Thyroid gland (tissue), 4 donors: ENCODE measurements at regions not wholly inside any gene's neighbourhood (a gene's known extent, or its start where the extent isn't known, plus 50 kb on each side); places are given as distances from the start of the nearest gene placed in this dataset.

Experiments
- POLR2A ChIP-seq, 2 donors: fragments of 450-650 bp; IDR thresholded peaks; one replicate each; pipeline ENCODE4 v1.6.1; 2017; ENCODE audit warnings: antibody characterized with exemption in 2 of 2, mild to moderate bottlenecking in 2 of 2, moderate library complexity in 1 of 2
- TF ChIP-seq, protein P1 (sequence below), 6 experiments: fragments of 200-600 bp in 3 of 6; fragments of 450-650 bp in 3 of 6; sonication (generic) in 3 of 6; IDR thresholded peaks; one replicate each; pipeline ENCODE4 v1.5.1; 2016 to 2019; ENCODE audit warnings: antibody characterized with exemption in 6 of 6, mild to moderate bottlenecking in 2 of 6, inconsistent platforms in 1 of 6, moderate library complexity in 1 of 6

DNA sequence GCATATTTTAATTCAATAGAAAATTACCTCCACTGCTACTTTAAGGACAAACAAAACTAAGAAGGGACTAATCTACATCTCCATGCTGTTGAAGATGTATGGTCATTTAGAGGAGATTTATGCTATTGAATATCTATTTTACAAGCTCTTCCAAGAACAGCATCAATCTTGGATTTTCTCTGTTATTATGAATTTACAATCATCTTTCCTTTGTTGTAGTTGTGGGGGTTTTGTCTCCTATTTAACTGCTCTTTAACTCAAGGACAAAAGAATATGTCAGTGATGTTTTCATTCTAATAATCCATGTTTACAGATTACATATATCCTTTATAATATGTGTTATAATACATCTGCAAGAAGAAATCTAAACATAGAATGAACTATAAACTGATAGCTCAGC lies 907.8 kb downstream of the ROBO2 start:
- TF ChIP-seq, protein P1, sequence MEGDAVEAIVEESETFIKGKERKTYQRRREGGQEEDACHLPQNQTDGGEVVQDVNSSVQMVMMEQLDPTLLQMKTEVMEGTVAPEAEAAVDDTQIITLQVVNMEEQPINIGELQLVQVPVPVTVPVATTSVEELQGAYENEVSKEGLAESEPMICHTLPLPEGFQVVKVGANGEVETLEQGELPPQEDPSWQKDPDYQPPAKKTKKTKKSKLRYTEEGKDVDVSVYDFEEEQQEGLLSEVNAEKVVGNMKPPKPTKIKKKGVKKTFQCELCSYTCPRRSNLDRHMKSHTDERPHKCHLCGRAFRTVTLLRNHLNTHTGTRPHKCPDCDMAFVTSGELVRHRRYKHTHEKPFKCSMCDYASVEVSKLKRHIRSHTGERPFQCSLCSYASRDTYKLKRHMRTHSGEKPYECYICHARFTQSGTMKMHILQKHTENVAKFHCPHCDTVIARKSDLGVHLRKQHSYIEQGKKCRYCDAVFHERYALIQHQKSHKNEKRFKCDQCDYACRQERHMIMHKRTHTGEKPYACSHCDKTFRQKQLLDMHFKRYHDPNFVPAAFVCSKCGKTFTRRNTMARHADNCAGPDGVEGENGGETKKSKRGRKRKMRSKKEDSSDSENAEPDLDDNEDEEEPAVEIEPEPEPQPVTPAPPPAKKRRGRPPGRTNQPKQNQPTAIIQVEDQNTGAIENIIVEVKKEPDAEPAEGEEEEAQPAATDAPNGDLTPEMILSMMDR (IDR thresholded peaks at IDR 0.05): no peak
- TF ChIP-seq POLR2A (IDR thresholded peaks at IDR 0.05): no peak
